ENCODE measurements at regions not wholly inside any gene's neighbourhood (a gene's known extent, or its start where the extent isn't known, plus 50 kb on each side); places are given as distances from the start of the nearest gene placed in this dataset.
"Not testable (repeated sequence)": the region's sequence is repeated elsewhere in the genome, so short reads cannot be mapped to it uniquely, and the experiment has no call there.

- no peak for DNase-seq
- intact Hi-C loops (cut with DNase I): no loop called here
Observed at GRCh38 chr4:93888308-93888707, 59.8 kb downstream of the ATOH1 start.

- intact Hi-C loops (cut with DNase I): no loop called here
- DNase-seq: no peak
Observed at GRCh38 chr4:93888768-93889167, 60.2 kb downstream of the ATOH1 start.

GRCh38 chr4:93891244-93891643 lies 62.7 kb downstream of the ATOH1 start:
- intact Hi-C loops (cut with DNase I): no loop called here

GRCh38 chr4:93894995-93895394 lies 66.4 kb downstream of the ATOH1 start:
- intact Hi-C loops (cut with DNase I): no loop called here
- no peak for DNase-seq

More at GRCh38 chr4:93891244-93891643, 62.7 kb downstream of the ATOH1 start:
- no peak for DNase-seq

DNA sequence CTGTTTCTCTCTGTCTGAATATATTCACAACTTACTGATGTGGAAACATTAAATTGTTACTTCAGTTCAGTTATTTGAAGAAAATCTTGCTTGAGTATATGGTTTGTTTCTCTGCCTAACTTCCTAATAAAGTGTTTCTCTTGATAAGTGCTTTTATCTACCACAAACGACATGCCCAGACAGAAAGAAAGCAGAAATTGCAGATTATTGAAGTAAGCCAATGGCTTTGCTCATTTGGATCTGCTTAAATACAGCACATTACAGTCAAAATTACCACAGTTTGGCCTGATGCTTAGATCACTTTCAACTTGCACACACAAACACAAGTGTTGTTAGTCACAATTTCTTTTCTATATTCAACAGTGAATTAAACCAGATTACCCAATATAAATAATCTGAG lies 68.0 kb downstream of the ATOH1 start:
- intact Hi-C loops (cut with DNase I): no loop called here
- DNase-seq: no peak

- intact Hi-C loops (cut with DNase I): no loop called here
- peak in 1 of 42 donors; percentile 6 for DNase-seq
Observed at GRCh38 chr4:93897559-93897958, 69.0 kb downstream of the ATOH1 start.

DNA sequence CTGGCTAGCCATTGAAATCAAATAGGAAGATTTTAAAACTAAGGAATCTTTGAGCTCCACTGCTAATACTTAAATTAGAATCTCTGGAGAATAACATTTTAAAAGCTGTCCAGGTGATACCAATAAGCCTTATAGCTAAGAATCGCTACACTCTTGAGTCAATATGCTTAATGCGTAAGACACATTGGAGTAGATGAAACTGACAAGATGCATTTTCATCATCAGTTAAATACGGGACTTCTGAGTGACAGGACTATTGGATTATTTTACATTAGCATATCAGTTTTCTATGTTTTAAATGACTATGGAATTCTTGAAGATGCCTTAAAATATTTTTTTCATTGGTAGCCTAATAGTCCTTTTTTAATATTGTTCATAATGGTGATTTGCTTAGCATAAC lies 80.2 kb downstream of the ATOH1 start:
- intact Hi-C loops (cut with DNase I): no loop called here
- DNase-seq: no peak

DNA sequence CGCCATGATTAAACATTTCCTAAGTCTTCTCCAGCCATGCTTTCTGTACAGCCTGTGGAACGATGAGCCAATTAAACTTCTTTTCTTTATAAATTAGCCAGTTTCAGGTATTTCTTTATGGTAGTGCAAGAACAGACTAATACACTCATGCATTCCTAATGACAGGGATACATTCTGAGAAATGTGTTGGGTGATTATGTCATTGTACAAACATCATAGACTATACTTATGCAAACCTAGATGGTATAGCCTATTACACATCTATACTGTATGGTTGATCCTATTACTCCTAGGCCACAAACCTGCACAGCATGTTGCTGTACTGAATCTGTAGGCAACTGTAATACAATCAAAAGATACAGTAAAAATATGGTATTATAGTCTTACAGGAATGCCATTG lies 83.1 kb downstream of the ATOH1 start:
- intact Hi-C loops (cut with DNase I): no loop called here

DNA sequence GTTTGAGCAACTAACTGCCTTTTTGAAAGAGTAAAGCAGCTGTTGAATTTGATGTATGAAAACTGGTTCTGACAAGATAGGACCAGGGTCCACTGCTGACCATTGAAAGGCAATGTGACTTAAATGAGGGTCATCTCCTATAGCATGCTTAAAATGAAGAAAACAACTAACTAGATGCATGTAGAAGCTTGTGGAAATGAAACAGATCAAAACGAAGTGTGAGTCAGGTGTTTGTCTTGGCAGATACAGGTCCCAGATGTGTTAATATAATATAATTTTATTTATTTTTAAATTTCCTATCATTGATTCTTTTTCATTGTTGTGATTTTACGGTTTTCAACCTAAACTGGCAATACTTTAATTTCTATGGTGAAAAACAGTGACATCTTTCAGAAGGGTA lies 83.6 kb downstream of the ATOH1 start:
- DNase-seq: no peak
- intact Hi-C loops (cut with DNase I): no loop called here

More for the DNA sequence above, 83.1 kb downstream of the ATOH1 start:
- no peak for DNase-seq

DNA sequence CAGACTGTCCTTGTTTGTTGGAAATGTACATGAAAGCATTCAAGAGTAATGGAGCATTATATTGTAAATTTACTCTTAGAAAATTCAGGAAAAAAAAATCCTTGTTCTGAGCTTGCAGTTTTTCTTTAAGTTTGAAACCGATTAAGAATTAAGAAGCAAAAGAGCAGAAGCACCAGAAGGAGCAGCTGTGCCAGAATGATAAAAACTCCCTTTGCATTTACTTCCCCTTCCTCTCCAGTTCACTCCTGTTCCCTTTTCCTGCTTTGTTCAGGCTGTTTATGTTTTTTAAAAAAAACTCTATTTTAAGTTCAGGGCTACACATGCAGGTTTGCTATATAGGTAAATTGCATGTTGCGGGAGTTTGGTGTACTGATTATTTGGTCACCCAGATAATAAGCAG lies 90.3 kb downstream of the ATOH1 start:
- intact Hi-C loops (cut with DNase I): no loop called here
- DNase-seq: no peak

DNA sequence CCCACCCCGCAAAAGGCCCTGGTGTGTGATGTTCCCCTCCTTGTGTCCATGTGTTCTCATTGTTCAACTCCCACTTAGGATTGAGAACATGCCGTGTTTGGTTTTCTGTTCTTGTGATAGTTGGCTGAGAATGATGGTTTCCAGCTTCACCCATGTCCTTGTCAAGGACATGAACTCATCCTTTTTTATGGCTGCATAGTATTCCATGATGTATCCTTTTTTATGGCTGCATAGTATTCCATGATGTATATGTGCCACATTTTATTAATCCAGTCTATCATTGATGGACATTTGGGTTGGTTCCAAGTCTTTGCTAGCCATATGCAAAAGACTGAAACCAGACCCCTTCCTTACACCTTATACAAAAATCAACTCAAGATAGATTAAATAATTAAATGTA lies 95.0 kb downstream of the ATOH1 start:
- intact Hi-C loops (cut with DNase I): not testable (repeated sequence)

GRCh38 chr4:93947286-93947685 lies 118.7 kb downstream of the ATOH1 start:
- intact Hi-C loops (cut with DNase I): no loop called here
- DNase-seq: no peak

More for the DNA sequence above, 95.0 kb downstream of the ATOH1 start:
- DNase-seq: not testable (repeated sequence)

GRCh38 chr4:93950239-93950638 lies 121.7 kb downstream of the ATOH1 start:
- intact Hi-C loops (cut with DNase I): not testable (repeated sequence)

GRCh38 chr4:93957186-93957585 lies 128.6 kb downstream of the ATOH1 start:
- DNase-seq: no peak
- intact Hi-C loops (cut with DNase I): no loop called here

More at GRCh38 chr4:93950239-93950638, 121.7 kb downstream of the ATOH1 start:
- DNase-seq: not testable (repeated sequence)

DNA sequence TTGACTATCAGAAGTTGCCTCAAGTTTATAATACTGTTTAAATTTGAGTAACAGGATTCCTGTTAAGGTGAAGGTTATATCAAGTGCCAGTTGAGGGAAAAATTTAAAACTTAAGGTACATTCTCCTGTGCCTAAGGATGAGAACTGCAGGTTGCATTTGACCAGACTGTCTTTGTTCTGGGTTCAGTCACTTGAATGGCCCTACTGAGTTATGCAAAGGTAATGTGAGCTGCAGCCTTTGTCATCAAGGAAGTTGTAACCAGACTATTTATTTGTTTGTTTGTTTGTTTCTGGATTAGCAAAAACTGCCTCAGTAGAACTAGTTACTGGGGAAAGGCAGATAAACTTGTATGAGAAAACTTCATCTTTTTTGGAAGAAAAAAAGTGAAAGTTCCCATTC lies 131.9 kb downstream of the ATOH1 start:
- no peak for DNase-seq
- intact Hi-C loops (cut with DNase I): no loop called here

DNA sequence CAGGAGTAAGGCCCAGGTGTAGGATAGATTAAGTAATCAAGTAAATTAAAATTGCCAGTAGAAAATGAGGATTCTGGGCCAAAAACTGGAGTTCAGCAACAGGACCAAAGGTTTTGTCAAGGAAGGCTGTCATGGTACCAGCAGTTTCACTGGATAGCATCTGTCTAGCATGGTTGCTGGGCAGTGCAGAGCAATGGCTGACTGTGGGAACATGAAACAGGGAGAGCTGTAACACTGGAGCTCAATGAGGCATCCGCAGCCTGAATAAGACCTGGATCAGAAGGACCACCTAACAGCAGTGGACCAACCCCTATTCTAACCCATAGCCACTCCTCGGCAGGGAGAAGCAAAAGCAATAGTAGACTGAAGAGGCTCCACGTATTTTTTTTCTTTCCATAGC lies 132.4 kb downstream of the ATOH1 start:
- intact Hi-C loops (cut with DNase I): no loop called here
- no peak for DNase-seq

- DNase-seq: no peak
- intact Hi-C loops (cut with DNase I): no loop called here
Observed at GRCh38 chr4:93981594-93981993, 153.0 kb downstream of the ATOH1 start.

DNA sequence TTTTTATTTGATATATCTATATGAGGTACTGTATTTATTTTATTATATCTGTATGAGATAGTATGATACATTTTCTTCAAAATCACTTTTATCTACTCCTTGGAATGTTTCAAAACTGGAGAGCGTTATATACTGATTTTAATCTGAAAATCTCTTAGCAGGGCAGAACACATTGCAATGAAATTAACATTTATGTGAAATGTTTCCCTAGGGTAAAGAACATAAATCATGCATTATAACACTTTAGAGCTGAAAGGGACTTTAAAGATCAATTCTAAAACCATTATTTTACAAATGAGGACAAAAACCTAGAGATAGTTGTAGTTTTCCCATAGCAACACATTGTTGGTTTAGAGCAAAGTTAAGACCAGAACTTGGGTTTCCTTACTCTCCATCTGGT lies 153.7 kb downstream of the ATOH1 start:
- intact Hi-C loops (cut with DNase I): no loop called here
- DNase-seq: no peak

GRCh38 chr4:93983140-93983539 lies 154.6 kb downstream of the ATOH1 start:
- DNase-seq: no peak
- intact Hi-C loops (cut with DNase I): no loop called here

DNA sequence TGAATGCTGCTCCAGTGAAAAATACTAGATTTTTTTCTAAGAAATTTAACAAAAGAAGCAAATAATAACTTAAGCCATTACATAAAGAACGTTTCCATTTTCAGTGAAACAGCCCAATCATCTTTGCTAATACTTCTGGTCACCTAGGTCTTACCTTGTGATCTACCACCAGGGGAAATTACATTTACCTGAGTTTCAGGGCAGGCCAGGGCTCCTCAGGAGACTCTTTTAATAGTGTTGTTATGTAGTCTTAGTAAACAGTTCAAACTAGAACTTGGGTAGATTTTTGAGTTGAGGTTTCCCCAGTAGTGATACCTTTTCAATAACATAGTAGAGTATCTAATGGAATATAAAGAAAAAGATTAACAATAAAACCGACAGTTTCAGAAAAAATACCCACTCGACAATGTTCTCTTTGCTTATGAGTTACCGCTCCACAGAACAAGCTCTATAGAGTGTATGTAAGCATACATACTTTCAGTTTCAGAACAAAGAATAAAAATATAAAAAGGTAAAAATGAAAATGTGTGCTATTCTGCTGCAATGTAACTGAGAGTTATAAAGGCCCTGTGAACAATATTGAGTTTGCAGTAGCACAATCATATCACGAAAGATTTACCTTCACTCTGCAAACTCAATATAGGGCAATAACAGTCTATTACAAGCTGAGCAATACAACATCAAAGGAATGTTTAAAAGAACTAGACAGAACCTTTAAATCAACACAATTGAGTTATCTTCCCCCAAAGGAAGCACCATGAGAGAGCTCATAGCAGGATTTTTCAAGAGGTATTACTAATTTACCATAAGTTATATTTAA lies 165.8 kb downstream of the ATOH1 start:
- intact Hi-C loops (cut with DNase I): no loop called here
- no peak for DNase-seq

GRCh38 chr4:93996895-93997294 lies 168.3 kb downstream of the ATOH1 start:
- intact Hi-C loops (cut with DNase I): no loop called here
- DNase-seq: no peak
